Activated naive CD8-positive, alpha-beta T cell treated with anti-CD3 and anti-CD28 coated beads, Interleukin-2, amount 10 ng/mL, durations not matched to agents 7 days and 5 days (primary cell): ENCODE measurements at regions not wholly inside any gene's neighbourhood (a gene's known extent, or its start where the extent isn't known, plus 50 kb on each side); places are given as distances from the start of the nearest gene placed in this dataset.

Source experiments
- ATAC-seq: fragments of 150-1000 bp; cut with Tn5 transposase; one replicate; pipeline ENCODE4 v1.10.0; 2021; ENCODE audit warnings: low read depth, moderate library complexity
- POLR2A ChIA-PET: fragments of 350-600 bp; sonication (Branson Sonifier 250); formaldehyde crosslinking; loops from one replicate; lab custom pipeline; 2021; ENCODE audit warnings: antibody characterized with exemption; lab: Charles Lee
- DNase-seq: peaks from one replicate; pipeline ENCODE4 v3.0.0; 2021
- H3K27ac Mint-ChIP-seq: one replicate; pipeline ENCODE4 v1.8.0; 2022; ENCODE audit warnings: mild to moderate bottlenecking, mixed read lengths
- H3K27me3 Mint-ChIP-seq: one replicate; pipeline ENCODE4 v1.8.0; 2022; ENCODE audit warnings: mild to moderate bottlenecking, moderate library complexity, mixed read lengths
- H3K36me3 Mint-ChIP-seq: one replicate; pipeline ENCODE4 v1.8.0; 2021; ENCODE audit warnings: mild to moderate bottlenecking, mixed read lengths
- H3K4me1 Mint-ChIP-seq: one replicate; pipeline ENCODE4 v1.8.0; 2021; ENCODE audit warnings: mixed read lengths
- H3K4me3 Mint-ChIP-seq: one replicate; pipeline ENCODE4 v1.8.0; 2022; ENCODE audit warnings: mild to moderate bottlenecking, moderate library complexity, mixed read lengths
- H3K9me3 Mint-ChIP-seq: one replicate; pipeline ENCODE4 v1.8.0; 2021; ENCODE audit warnings: mixed read lengths

DNA sequence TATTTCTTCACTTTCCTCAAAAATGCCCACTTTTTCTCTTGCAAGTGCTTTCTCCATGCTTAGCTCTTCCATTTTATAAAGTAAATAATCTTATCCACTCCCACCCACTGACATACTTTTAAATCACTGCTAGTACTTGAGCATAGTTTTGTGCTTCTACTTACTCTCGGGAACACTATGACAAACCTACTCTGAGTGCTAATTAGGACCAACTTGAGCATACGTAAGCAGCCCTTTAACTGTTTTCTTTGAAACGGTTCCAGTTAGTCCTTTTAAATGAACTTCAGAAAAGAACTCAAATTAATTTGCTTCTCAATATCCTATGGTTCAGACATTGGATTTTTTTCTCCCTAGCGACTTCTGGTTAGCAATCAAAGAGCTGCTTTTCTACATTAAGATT lies 280.0 kb upstream of the SOX2 start:
- Mint-ChIP-seq H3K4me1 (no peaks in the 10 kb centered on the region), H3K27me3 (no peaks in the 10 kb centered on the region), H3K36me3 (no peaks in the 10 kb centered on the region), H3K4me3 (no peak overlapping the region), H3K9me3 (peaks cover 2% of the 10 kb centered on the region), H3K27ac (no peak overlapping the region)
- ATAC-seq (no peak), DNase-seq (no peak)
- POLR2A ChIA-PET = no interaction called here

DNA sequence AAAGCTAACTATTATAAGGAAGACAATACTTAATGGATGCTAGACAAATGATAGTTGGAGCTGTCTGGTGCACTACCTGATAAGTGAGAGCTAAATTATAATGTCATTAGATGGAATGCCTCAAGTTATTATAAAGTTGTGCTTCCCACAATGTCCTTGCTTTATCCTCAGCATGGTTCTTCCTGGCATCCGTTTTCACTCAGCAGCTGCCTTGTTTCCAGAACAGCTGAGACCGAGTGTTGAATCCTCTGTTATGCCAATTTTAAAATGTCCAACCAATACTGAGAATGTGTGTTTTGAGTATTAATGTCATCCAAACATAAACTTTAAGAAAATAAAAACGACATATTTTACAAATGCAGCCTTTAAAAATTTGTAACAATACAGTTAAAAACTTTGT lies 286.7 kb upstream of the SOX2 start:
- no peaks in the 10 kb centered on the region for H3K36me3 Mint-ChIP-seq
- H3K9me3 Mint-ChIP-seq = peaks cover 1% of the 10 kb centered on the region
- no peak overlapping the region for H3K4me3 Mint-ChIP-seq
- POLR2A ChIA-PET = no interaction called here
- H3K4me1 Mint-ChIP-seq = no peaks in the 10 kb centered on the region
- ATAC-seq = no peak
- H3K27me3 Mint-ChIP-seq = no peaks in the 10 kb centered on the region
- DNase-seq = no peak
- H3K27ac Mint-ChIP-seq = no peak overlapping the region

DNA sequence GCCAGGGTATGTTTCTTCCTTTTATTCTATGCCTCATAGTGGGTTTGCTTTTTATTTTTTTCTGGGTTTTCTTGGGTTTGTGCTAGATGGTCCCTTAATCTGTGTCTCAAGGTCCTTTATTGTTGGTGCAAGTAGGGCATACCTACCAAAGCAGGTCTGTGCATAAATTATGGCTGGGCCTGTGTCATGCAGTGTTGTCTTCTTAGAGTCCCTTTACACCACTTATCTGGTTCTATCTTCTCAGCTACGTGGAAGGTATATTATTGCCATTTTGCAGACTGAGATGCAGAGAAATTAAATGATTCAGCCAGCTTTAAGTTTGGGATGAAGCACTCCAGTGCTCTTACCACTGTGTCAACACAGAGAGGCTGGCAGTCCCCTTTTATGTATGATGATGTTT lies 293.5 kb upstream of the SOX2 start:
- Mint-ChIP-seq H3K36me3 (no peaks in the 10 kb centered on the region), H3K4me1 (no peaks in the 10 kb centered on the region), H3K4me3 (no peak overlapping the region), H3K27ac (no peak overlapping the region), H3K27me3 (no peaks in the 10 kb centered on the region), H3K9me3 (no peaks in the 10 kb centered on the region)
- no peak for DNase-seq
- ATAC-seq = no peak
- POLR2A ChIA-PET = no interaction called here

DNA sequence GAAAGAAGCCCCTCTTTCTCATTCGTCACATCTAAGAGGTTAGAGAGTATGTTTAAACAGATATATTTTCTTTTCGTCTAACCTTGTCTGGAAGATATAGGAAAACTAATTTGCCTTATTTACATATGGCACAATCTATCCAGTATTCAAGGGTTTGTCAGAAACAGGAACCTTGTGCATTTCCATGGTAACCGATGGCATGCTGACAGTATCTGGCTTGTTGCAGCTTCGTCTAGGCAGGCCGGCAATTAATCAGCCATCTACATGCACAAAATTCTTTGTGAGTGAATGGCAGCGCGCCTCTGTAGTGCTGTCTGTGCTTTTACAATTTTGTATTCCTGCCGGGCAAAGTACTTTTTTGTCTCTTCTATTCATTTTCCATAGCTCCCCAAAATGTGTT lies 294.0 kb upstream of the SOX2 start:
- Mint-ChIP-seq H3K4me3 (no peak overlapping the region), H3K9me3 (no peaks in the 10 kb centered on the region), H3K27me3 (no peaks in the 10 kb centered on the region), H3K4me1 (no peaks in the 10 kb centered on the region), H3K27ac (no peak overlapping the region), H3K36me3 (no peaks in the 10 kb centered on the region)
- ATAC-seq (no peak), DNase-seq (no peak)
- POLR2A ChIA-PET = no interaction called here

DNA sequence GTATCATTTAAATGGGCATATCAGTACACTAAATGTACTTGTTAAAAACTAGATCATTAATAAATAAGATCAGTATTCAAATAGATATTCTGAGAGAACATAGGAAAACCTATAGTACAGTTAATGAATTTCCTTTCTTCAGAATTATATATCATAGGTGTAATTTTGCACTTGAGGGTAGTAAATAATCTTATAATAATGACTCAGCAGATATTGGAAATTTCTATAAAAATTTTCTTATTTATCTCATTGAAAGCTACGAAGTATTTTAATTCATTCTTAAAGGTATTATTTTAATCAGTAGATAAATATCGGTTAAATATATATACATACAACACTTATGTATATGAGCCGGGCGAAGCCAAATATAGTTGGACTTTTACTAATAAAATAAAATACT lies 300.9 kb upstream of the SOX2 start:
- no peak overlapping the region for H3K27ac Mint-ChIP-seq
- DNase-seq = no peak
- no peaks in the 10 kb centered on the region for H3K27me3 Mint-ChIP-seq
- POLR2A ChIA-PET = no interaction called here
- H3K9me3 Mint-ChIP-seq = no peaks in the 10 kb centered on the region
- H3K36me3 Mint-ChIP-seq = no peaks in the 10 kb centered on the region
- no peaks in the 10 kb centered on the region for H3K4me1 Mint-ChIP-seq
- ATAC-seq = no peak
- H3K4me3 Mint-ChIP-seq = no peak overlapping the region

DNA sequence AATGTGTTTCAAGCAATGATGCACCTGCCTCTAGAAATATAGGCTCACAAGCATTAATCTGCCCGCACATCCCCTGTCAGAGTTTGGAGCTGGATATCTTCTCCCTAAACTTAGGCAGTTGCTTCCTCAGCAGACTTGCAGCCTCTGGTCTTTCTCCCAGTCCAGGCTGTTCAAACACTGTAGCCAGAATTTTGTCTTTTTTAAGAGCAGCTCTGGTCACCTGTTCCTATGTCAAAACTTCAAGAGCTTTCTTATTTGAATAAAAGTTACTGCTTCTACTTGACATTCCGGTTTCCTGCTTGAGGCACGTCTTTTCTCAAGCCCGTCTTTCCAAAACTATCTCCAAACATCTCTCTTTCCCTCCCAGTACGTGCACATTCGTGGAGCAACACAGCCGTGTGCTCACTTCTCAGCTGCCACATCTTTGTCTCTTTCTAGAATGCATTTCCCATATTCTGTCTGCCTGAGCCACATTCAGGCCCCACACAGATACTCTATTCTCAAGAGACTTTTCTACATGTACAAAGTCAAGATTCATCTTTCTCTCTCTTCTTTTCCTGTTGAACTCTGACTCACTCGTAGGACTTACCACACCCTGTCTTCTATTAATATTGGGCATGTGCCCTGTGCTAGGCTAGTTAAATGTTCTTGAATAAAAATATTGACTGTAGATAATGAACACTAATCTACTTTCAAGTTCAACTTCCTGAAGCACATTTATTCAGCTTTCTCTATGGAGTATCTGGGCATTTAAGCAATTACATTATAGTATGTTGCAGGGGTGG lies 307.7 kb upstream of the SOX2 start:
- DNase-seq (no peak), ATAC-seq (no peak)
- POLR2A ChIA-PET = no interaction called here
- Mint-ChIP-seq H3K36me3 (no peaks in the 10 kb centered on the region), H3K4me1 (no peaks in the 10 kb centered on the region), H3K4me3 (no peak overlapping the region), H3K27ac (no peak overlapping the region), H3K27me3 (no peaks in the 10 kb centered on the region), H3K9me3 (peaks cover 3% of the 10 kb centered on the region)

DNA sequence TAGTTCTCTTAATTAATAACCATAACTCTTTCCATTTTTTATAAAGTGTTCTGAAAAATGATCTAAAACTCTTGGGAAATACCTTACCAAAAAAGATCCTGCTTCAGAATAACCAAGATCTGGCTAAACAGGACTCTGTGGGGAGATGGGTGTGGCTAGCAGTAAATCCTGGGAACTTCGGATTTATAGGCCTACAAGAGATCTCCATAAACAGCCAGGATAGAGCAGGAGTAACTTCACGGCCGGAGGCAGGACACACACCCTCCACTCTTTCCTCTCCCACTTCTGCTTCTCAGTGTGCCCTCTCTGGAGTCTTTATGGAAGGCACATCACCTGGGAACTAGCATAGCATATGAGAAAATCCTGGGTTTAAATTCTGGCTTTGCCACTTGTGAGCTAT lies 309.4 kb upstream of the SOX2 start:
- no peak for DNase-seq
- H3K36me3 Mint-ChIP-seq = no peaks in the 10 kb centered on the region
- POLR2A ChIA-PET = no interaction called here
- no peaks in the 10 kb centered on the region for H3K27me3 Mint-ChIP-seq
- H3K27ac Mint-ChIP-seq = no peak overlapping the region
- no peaks in the 10 kb centered on the region for H3K4me1 Mint-ChIP-seq
- no peak overlapping the region for H3K4me3 Mint-ChIP-seq
- H3K9me3 Mint-ChIP-seq = peaks cover 3% of the 10 kb centered on the region
- no peak for ATAC-seq

DNA sequence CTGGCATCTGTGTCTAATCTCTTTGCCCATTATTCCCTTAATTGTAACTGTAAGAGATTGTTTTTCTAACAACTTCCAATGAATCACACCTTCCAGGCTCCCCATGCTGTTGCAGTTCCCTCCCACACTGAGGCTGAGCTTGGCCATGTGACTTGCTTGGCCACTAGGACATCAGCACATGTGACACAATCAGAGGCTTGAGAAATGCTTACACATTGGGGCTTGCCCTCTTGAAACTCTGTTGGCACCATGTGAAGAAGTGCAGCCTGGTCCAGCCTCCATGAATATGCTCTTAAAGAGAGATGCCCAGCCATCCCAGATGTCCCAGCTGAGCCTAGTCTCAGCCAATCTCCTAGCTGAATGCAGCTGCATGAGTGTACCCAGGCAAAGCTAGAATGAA lies 326.8 kb upstream of the SOX2 start:
- no peak for ATAC-seq
- Mint-ChIP-seq H3K9me3 (peaks cover 2% of the 10 kb centered on the region), H3K27me3 (no peaks in the 10 kb centered on the region), H3K36me3 (no peaks in the 10 kb centered on the region), H3K4me1 (no peaks in the 10 kb centered on the region), H3K4me3 (no peak overlapping the region), H3K27ac (no peak overlapping the region)
- DNase-seq = no peak
- POLR2A ChIA-PET = no interaction called here

DNA sequence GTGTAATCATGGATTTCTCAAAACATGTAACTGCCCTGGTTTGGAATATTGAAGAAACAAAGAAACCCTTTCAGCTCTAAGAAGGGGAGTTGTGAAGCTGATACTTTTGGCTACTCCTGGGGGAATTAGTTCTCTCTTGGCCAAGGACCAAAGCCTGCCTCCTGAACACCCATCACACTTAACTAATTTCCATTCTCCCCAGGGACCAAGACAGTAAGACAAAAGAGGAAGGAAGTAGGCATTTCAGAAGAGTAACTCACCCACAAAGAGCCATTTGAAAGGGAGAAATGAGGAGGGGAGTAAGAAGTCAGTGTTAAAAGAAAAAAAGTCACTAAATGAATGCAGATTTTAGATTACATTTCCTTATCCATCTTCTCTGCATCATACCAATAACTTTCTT lies 328.0 kb upstream of the SOX2 start:
- DNase-seq = no peak
- no peak for ATAC-seq
- Mint-ChIP-seq H3K4me1 (no peaks in the 10 kb centered on the region), H3K4me3 (no peak overlapping the region), H3K9me3 (peaks cover 2% of the 10 kb centered on the region), H3K36me3 (no peaks in the 10 kb centered on the region), H3K27ac (no peak overlapping the region), H3K27me3 (no peaks in the 10 kb centered on the region)
- POLR2A ChIA-PET = no interaction called here

DNA sequence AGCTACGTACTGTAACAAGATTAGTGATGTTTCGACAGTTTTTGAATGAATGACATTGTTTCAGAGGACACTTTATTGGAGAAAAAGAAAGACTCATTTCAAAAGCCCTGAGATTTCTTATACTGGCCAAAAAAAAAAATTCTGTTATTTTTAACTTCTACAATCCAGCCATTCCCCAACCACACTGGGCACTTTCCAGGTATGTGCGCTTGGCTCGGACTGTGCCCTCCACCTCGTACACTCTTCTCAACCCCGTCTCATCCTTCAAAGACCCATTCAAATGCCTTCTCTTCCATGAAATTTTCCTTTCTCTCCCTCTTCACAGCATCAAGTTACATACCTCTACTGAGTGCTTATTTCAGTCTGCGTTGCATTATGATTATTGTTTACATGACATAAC lies 328.5 kb upstream of the SOX2 start:
- no peaks in the 10 kb centered on the region for H3K36me3 Mint-ChIP-seq
- no peaks in the 10 kb centered on the region for H3K27me3 Mint-ChIP-seq
- no peak overlapping the region for H3K27ac Mint-ChIP-seq
- H3K4me3 Mint-ChIP-seq = no peak overlapping the region
- no peaks in the 10 kb centered on the region for H3K4me1 Mint-ChIP-seq
- H3K9me3 Mint-ChIP-seq = peaks cover 2% of the 10 kb centered on the region
- ATAC-seq (no peak), DNase-seq (no peak)
- POLR2A ChIA-PET = no interaction called here

DNA sequence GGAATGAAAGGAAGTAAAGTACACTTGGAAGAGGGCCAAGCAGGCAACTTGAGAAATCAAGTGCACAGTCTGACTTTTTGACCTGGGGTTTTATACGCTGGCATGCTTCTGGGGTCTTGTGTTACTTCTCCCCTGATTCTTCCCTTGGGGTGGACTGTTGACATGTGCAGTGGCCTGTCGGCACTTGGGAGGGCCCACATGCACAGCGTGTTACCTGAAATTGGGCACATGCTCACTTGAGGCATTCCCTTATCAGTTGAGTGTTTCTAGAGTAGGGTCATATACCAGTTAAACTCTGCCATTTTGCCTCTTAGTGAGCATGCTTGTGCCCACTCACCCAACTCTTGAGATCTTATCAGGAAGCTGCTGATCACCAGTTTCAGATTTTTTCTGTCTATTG lies 329.1 kb upstream of the SOX2 start:
- Mint-ChIP-seq H3K27me3 (no peaks in the 10 kb centered on the region), H3K36me3 (no peaks in the 10 kb centered on the region), H3K4me1 (no peaks in the 10 kb centered on the region), H3K9me3 (peaks cover 2% of the 10 kb centered on the region), H3K27ac (no peak overlapping the region), H3K4me3 (no peak overlapping the region)
- ATAC-seq (no peak), DNase-seq (no peak)
- POLR2A ChIA-PET = no interaction called here

DNA sequence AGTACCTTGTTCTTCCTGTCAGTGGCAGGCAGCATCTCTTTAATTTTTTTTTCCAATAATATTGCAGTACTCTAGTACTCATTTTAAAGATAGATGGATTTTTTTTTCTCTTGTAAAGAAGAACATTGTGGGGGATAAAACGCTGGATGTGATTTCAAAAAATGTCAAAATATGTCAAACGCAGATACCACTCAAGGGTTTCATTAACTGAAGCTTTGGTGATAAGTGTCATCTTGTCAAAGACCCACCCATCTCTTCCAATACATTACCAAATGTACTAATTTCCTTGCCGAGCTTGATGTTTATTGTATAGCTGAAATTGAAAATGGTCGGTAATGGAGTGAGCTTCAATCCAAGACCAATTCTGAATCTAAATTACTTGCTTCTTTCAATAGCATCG lies 332.4 kb upstream of the SOX2 start:
- POLR2A ChIA-PET = no interaction called here
- H3K27ac Mint-ChIP-seq = no peak overlapping the region

DNA sequence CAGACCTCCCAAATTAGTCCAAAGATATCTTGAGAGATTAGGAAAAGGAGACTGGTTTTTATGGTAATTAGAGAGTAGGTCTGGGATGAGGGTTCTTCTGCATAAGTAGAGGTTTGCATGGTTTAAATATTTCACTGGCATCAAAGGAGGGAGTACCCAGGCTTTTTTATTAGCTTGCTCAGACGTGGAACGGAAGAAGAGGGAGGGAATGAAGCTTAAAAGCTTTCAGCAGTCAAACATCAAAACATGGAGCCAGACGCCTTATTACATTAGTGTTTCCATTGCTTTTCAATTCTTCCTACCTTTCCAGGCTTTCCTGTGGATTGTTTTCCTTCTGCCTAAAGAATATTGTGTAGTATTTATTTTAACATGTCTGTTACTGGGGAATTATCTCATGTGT lies 342.1 kb upstream of the SOX2 start:
- POLR2A ChIA-PET = no interaction called here
- no peaks in the 10 kb centered on the region for H3K9me3 Mint-ChIP-seq
- H3K27me3 Mint-ChIP-seq = no peaks in the 10 kb centered on the region
- no peak for ATAC-seq
- H3K4me3 Mint-ChIP-seq = no peak overlapping the region
- no peak for DNase-seq
- no peaks in the 10 kb centered on the region for H3K36me3 Mint-ChIP-seq
- no peaks in the 10 kb centered on the region for H3K4me1 Mint-ChIP-seq
- no peak overlapping the region for H3K27ac Mint-ChIP-seq

More for the DNA sequence above, 332.4 kb upstream of the SOX2 start:
- DNase-seq (no peak), ATAC-seq (no peak)
- H3K36me3 Mint-ChIP-seq = no peaks in the 10 kb centered on the region
- H3K9me3 Mint-ChIP-seq = peaks cover 2% of the 10 kb centered on the region
- H3K4me3 Mint-ChIP-seq = no peak overlapping the region
- no peaks in the 10 kb centered on the region for H3K27me3 Mint-ChIP-seq
- H3K4me1 Mint-ChIP-seq = no peaks in the 10 kb centered on the region

DNA sequence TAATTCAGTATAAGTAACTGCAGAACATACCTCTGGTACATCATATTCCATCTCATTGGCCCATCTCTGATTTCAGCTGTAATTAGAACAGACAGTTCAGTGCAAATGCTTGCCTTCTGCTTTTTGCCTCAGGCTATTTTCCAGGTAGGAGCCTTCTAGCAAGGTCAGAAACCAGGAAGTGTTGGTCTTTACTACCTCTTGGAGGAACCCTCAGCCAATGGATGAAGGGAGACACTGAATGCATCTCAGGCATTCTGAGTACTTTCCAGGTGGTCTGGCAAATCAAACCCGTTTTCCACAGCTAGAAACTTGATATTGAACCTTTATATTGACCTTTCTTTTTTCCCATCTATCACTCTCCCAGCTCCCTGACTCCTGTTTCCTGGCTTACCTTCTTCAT lies 348.5 kb upstream of the SOX2 start:
- Mint-ChIP-seq H3K9me3 (peaks cover 5% of the 10 kb centered on the region), H3K36me3 (no peaks in the 10 kb centered on the region), H3K27me3 (no peaks in the 10 kb centered on the region), H3K4me3 (no peak overlapping the region), H3K4me1 (no peaks in the 10 kb centered on the region), H3K27ac (no peak overlapping the region)
- DNase-seq (no peak), ATAC-seq (no peak)
- POLR2A ChIA-PET = no interaction called here

DNA sequence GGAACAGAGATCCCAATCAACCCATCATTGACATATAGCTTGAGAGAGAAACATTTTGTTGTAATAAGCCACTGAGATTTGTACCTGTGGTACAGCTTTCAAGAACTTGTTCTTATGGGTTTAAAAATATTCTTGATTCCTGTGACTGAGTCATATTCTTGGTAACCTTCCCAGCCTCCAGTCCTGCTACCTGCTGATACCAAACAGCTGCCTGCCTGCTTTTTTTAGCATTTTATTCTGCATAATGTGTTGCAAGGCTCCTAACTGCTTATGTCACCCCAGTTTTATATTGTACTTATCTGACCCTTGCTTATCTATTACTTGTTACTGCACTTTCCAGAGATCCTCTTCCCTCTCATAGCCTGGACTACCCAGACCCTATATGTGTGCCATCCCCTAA lies 349.3 kb upstream of the SOX2 start:
- no peaks in the 10 kb centered on the region for H3K4me1 Mint-ChIP-seq
- H3K9me3 Mint-ChIP-seq = peaks cover 5% of the 10 kb centered on the region
- POLR2A ChIA-PET = no interaction called here
- ATAC-seq (no peak), DNase-seq (no peak)
- no peak overlapping the region for H3K4me3 Mint-ChIP-seq
- H3K27ac Mint-ChIP-seq = no peak overlapping the region
- no peaks in the 10 kb centered on the region for H3K27me3 Mint-ChIP-seq
- H3K36me3 Mint-ChIP-seq = no peaks in the 10 kb centered on the region
